ENCODE measurements at regions not wholly inside any gene's neighbourhood (a gene's known extent, or its start where the extent isn't known, plus 50 kb on each side); places are given as distances from the start of the nearest gene placed in this dataset.

DNA sequence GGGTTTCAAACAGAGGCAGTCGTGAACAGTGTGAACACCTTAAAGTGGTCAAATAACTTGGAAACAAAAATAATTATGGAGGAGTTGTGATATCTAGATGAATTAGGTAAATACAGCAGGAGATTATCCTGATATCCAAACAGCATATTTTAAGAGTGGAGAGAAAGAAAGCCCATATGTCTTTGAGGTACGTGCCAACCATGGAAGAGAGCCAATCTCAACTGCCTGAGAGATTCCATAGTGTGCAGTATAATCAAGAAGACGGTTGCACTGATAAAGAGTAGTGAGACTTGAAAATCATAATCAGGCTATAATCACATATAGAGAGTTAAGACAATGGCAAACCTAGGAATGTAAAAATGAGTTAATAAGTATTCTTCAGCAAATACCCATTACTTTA is 472.8 kb upstream of the SLITRK5 start:
- BruUV-seq (replicated peaks) = no TSS peak
- Histone ChIP-seq H3K36me3 (ENCODE audit: insufficient read depth, low read length) (no peaks in the 10 kb centered on the region), H3K27ac (ENCODE audit: low read depth, low read length, poor library complexity, severe bottlenecking) (no peak overlapping the region), H3K4me1 (ENCODE audit: insufficient read depth, low read length, poor library complexity, severe bottlenecking) (no peaks in the 10 kb centered on the region), H3K79me2 (ENCODE audit: insufficient read depth, low read depth, low read length) (no peaks in the 10 kb centered on the region), H3K9me2 (ENCODE audit: insufficient read depth, low read length) (no peaks in the 10 kb centered on the region), H3K9me3 (ENCODE audit: low read length) (no peaks in the 10 kb centered on the region), H2AFZ (ENCODE audit: low read length) (no peak overlapping the region), H3K4me2 (ENCODE audit: low read length) (no peak overlapping the region), H3K4me3 (ENCODE audit: low read depth, low read length, poor library complexity, severe bottlenecking) (no peak overlapping the region), H4K20me1 (ENCODE audit: insufficient read depth, low read length) (no peaks in the 10 kb centered on the region)
- ChIA-PET CTCF (ENCODE audit: unreplicated experiment) (no interaction called here), POLR2A (interaction anchor here (0.6 kb wide), 1 partner anchor 15 kb away, joined by 3 read pairs; no protein-coding TSS in a partner anchor)
- TF ChIP-seq EZH2phosphoT487 (IDR thresholded peaks at IDR 0.05; ENCODE audit: borderline replicate concordance, low read depth, low read length) = no peak
- TF ChIP-seq, protein P1, sequence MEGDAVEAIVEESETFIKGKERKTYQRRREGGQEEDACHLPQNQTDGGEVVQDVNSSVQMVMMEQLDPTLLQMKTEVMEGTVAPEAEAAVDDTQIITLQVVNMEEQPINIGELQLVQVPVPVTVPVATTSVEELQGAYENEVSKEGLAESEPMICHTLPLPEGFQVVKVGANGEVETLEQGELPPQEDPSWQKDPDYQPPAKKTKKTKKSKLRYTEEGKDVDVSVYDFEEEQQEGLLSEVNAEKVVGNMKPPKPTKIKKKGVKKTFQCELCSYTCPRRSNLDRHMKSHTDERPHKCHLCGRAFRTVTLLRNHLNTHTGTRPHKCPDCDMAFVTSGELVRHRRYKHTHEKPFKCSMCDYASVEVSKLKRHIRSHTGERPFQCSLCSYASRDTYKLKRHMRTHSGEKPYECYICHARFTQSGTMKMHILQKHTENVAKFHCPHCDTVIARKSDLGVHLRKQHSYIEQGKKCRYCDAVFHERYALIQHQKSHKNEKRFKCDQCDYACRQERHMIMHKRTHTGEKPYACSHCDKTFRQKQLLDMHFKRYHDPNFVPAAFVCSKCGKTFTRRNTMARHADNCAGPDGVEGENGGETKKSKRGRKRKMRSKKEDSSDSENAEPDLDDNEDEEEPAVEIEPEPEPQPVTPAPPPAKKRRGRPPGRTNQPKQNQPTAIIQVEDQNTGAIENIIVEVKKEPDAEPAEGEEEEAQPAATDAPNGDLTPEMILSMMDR (conservative IDR thresholded peaks at IDR 0.05; ENCODE audit: low read length) = no peak
- DNase-seq (ENCODE audit: low spot score) = no peak
- intact Hi-C loops (cut with micrococcal nuclease; ENCODE audit: unreplicated experiment) = no loop called here

DNA sequence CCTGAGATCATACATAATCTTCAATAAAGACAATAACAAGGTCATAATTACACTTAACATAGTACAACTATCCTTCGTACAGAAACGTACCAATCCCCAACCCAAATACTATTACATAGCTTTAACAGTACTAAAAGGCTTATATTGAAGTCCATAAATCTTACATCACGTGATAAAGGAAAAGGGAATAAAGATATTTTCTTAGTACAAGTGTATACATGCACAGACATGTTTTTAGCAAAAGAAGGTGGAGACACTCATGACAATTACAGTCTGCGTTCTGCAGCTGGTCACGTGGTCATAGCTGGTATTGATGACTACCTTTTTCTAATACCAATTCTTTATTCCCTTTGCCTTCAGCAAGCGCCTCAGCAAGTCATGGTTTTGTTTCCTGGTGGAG is 464.5 kb upstream of the SLITRK5 start:
- no peaks in the 10 kb centered on the region for H3K79me2 ChIP-seq (ENCODE audit: insufficient read depth, low read depth, low read length)
- H3K4me2 ChIP-seq (ENCODE audit: low read length) = no peak overlapping the region
- no peaks in the 10 kb centered on the region for H3K4me1 ChIP-seq (ENCODE audit: insufficient read depth, low read length, poor library complexity, severe bottlenecking)
- no peak overlapping the region for H3K4me3 ChIP-seq (ENCODE audit: low read depth, low read length, poor library complexity, severe bottlenecking)
- H3K9me3 ChIP-seq (ENCODE audit: low read length) = no peaks in the 10 kb centered on the region
- DNase-seq (ENCODE audit: low spot score) = no peak
- ChIA-PET POLR2A (no interaction called here), CTCF (ENCODE audit: unreplicated experiment) (no interaction called here)
- no TSS peak for BruUV-seq (replicated peaks)
- intact Hi-C loops (cut with micrococcal nuclease; ENCODE audit: unreplicated experiment) = no loop called here
- H3K27ac ChIP-seq (ENCODE audit: low read depth, low read length, poor library complexity, severe bottlenecking) = no peak overlapping the region
- no peaks in the 10 kb centered on the region for H4K20me1 ChIP-seq (ENCODE audit: insufficient read depth, low read length)
- TF ChIP-seq, protein P1 (conservative IDR thresholded peaks at IDR 0.05; ENCODE audit: low read length) = no peak
- TF ChIP-seq EZH2phosphoT487 (IDR thresholded peaks at IDR 0.05; ENCODE audit: borderline replicate concordance, low read depth, low read length) = no peak
- H3K9me2 ChIP-seq (ENCODE audit: insufficient read depth, low read length) = no peaks in the 10 kb centered on the region
- no peaks in the 10 kb centered on the region for H3K36me3 ChIP-seq (ENCODE audit: insufficient read depth, low read length)
- H2AFZ ChIP-seq (ENCODE audit: low read length) = no peak overlapping the region

GRCh38 chr13:87207280-87208003 is 463.7 kb upstream of the SLITRK5 start:
- DNase-seq (ENCODE audit: low spot score) = no peak
- Histone ChIP-seq H3K4me2 (ENCODE audit: low read length) (no peak overlapping the region), H3K79me2 (ENCODE audit: insufficient read depth, low read depth, low read length) (no peaks in the 10 kb centered on the region), H3K36me3 (ENCODE audit: insufficient read depth, low read length) (no peaks in the 10 kb centered on the region), H3K9me3 (ENCODE audit: low read length) (no peaks in the 10 kb centered on the region), H2AFZ (ENCODE audit: low read length) (no peak overlapping the region), H3K4me3 (ENCODE audit: low read depth, low read length, poor library complexity, severe bottlenecking) (no peak overlapping the region), H3K4me1 (ENCODE audit: insufficient read depth, low read length, poor library complexity, severe bottlenecking) (no peaks in the 10 kb centered on the region), H3K9me2 (ENCODE audit: insufficient read depth, low read length) (no peaks in the 10 kb centered on the region), H3K27ac (ENCODE audit: low read depth, low read length, poor library complexity, severe bottlenecking) (no peak overlapping the region), H4K20me1 (ENCODE audit: insufficient read depth, low read length) (no peaks in the 10 kb centered on the region)
- CTCF ChIA-PET (ENCODE audit: unreplicated experiment) = no interaction called here
- no TSS peak for BruUV-seq (replicated peaks)
- intact Hi-C loops (cut with micrococcal nuclease; ENCODE audit: unreplicated experiment) = no loop called here
- TF ChIP-seq, protein P1 (conservative IDR thresholded peaks at IDR 0.05; ENCODE audit: low read length) = no peak
- TF ChIP-seq EZH2phosphoT487 (IDR thresholded peaks at IDR 0.05; ENCODE audit: borderline replicate concordance, low read depth, low read length) = no peak
- POLR2A ChIA-PET = no interaction called here
